ENCODE measurements at regions not wholly inside any gene's neighbourhood (a gene's known extent, or its start where the extent isn't known, plus 50 kb on each side); places are given as distances from the start of the nearest gene placed in this dataset.
"Not testable (repeated sequence)": the region's sequence is repeated elsewhere in the genome, so short reads cannot be mapped to it uniquely, and the experiment has no call there.

DNA sequence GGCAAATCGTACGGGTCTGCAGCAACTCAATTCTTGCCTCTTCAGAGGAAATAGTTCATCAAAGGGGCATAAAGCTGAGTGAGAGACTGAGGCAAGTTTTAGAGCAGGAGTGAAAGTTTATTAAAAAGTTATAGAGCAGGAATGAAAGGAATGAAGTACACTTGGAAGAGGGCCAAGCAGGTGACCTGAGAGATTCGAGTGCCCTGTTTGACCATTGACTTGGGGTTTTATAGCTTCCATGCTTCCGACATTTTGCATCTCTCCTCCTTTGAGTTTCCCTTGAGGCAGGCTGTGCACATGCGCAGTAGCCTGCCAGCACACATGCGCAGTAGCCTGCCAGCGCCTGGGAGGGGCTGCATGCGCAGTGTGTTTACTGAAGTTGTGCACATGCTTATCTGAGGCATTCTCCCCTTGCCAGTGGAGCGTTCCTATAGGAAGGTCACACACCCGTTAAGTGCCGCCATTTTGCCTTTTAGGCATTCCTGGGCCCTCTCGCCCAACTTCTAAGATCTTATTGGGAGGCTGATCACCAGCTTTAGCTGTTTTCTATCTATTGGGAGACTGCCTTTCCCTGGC is 265.5 kb upstream of the MGAT5 start:
- no peak for DNase-seq

GRCh38 chr2:133991606-133992168 is 262.2 kb upstream of the MGAT5 start:
- DNase-seq: no peak

- DNase-seq: no peak
These were observed 261.4 kb upstream of the MGAT5 start for GRCh38 chr2:133992454-133992853.

DNA sequence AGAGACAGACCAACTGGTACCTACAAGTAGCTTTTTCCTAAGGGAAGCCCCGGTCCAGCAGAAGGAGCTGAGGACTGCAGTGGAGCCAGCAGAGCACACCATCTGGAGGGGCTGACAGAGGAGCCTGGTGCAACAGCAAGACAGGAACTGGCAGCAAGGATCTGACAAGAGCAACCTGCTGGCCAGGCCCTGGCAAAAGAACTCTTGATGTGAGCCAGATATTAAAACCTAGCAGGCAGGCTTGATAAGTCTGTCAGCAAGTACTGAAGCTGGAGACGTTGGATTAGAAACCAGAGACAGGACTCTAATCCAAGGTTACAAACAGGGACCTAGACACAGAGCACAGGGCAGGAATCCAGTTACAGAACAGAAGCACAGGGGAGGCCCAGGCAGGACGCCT is 260.7 kb upstream of the MGAT5 start:
- no peak for DNase-seq

GRCh38 chr2:133998726-133999125 is 255.1 kb upstream of the MGAT5 start:
- not testable (repeated sequence) for DNase-seq

- DNase-seq: no peak
These were observed 251.5 kb upstream of the MGAT5 start for GRCh38 chr2:134002391-134002790.

GRCh38 chr2:134002921-134003320 is 251.0 kb upstream of the MGAT5 start:
- DNase-seq: no peak

DNA sequence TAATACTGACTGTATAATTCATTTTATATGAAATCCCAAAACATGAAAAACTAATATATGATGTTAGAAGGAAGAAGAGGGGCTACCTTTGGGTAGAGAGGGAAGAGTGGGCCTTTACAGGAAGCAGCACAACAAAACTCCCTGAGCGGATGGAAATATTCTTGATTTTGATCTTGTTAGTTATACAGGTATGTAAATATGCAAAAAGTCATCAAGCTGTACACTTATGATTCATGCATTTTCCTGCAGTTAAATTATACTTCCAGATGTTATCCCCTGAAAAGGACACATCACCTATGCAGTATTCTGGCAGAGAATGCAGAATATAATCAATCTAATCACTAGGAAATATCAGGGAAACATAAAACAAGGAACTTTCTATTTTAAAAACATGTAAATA is 249.4 kb upstream of the MGAT5 start:
- no peak for DNase-seq

DNA sequence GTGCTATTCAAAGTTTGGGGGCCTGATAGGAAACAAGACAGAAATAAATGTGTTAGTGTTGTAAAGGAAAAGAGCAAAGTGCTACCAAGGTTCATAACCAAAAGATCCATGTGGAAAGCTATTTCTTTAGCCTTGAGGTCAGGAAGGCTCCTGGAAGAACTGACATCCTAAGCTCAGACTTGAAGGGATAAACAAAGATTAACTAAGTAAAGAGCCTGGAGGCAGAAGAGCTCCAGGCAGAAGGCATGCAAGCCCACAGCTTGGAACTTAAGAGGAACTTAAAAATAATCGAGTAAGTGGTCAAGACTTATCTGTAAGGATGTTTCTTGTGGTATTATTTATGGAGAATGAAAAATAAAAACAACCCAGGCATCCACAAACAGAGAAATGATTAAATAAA is 245.0 kb upstream of the MGAT5 start:
- no peak for DNase-seq

GRCh38 chr2:134009440-134009839 is 244.4 kb upstream of the MGAT5 start:
- no peak for DNase-seq

- DNase-seq: not testable (repeated sequence)
These were observed 244.0 kb upstream of the MGAT5 start for GRCh38 chr2:134009906-134010305.

DNA sequence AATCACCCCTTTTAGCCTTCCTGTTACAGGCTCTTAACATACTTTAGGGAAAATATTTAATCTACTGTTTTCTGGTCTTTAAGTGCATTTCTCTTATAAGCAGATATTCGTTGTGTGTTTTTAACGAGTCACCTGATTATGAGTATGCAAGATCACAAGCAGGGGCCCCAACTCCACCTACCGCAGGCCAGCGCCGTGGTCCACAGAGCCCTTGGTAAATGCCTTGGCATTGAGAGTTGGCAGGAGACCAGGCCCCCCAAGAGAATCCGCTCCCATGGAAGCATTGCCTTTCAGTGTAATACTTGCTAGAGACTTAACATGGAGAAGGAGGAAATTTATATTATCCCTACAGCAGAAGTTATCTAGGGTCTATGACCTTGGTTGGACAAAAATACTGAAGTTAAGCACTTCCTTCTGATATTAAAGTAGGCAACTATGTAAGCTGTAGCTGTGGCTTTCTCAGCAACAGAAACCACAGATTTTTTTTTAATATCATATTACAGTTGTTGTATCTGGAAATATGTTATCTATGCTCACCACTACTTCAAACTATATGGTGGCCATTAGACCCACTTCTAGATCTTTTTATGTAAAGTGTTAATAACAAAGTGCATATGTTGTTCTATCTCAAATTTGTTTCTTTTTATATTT is 241.8 kb upstream of the MGAT5 start:
- DNase-seq: no peak

DNA sequence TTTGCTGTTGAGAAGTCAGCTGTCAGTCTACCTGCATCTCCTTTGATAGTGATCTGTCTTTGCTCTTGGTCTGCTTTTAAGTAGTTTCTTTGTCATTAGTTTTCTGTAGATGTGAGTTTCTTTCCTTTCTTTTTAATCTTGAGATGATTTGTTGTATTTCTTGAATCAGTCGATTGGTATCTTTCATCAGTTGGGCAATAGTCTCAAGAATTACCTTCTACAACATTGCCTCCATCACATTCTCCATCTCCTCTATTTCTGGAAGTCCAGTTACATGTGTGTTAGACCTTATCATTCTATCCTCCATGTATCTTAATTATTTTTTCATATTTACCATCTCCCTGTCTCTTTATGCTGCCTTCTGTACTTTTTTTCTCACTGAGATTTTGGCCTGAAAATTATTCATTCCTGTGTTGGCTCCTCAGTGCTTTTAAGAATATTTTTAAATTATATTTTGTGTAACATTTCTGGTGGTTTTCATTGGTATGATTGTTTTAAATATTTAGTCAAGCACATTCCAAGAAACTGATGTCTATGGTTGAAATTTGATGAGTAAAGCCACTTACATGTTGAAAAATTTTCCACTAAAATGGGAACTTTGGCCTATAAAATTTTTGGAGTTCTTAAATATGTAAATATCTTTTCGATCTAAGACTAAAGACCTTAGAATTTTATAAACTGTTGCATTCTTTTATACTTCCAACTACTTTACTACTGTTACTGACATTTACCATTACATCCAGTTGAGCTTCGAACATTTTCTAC is 239.5 kb upstream of the MGAT5 start:
- no peak for DNase-seq

DNA sequence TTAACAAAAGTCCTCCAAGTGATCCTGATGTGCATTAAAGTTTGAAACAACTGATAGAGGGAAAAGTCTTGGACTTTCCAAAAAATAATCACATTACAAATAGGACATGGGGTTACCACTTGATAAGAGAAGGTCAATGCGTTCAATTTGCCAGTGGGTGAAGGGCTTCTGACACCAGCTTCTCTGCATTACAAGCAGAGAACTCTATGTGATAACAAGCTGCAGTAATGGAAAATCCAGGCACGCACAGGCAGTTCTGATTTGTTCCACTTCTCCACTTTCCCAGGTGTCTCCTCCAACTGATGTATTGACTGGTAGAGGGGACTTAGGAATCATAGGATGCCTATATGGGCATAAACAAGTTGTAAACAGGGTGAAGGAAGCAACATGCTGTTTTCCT is 234.0 kb upstream of the MGAT5 start:
- DNase-seq: no peak

DNA sequence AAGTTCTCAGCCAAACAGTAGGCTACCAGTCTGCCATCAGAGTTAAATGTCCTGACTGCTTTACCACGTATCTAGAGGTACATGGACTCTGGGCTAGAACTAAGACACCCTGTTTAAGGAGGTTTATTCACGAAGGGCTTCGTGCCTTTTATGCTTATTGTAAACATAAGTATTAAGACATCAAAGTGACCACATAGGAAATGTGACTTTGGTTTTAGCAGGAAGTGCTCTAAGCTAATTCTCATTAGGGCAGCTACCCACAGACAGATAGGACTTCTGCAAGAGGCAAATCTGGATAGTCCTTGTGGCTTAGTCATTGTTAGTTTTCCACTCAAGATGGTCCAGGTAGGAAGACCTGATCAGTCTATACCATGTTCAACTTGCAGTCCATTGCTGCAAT is 233.3 kb upstream of the MGAT5 start:
- peak; percentile 81 for DNase-seq

DNA sequence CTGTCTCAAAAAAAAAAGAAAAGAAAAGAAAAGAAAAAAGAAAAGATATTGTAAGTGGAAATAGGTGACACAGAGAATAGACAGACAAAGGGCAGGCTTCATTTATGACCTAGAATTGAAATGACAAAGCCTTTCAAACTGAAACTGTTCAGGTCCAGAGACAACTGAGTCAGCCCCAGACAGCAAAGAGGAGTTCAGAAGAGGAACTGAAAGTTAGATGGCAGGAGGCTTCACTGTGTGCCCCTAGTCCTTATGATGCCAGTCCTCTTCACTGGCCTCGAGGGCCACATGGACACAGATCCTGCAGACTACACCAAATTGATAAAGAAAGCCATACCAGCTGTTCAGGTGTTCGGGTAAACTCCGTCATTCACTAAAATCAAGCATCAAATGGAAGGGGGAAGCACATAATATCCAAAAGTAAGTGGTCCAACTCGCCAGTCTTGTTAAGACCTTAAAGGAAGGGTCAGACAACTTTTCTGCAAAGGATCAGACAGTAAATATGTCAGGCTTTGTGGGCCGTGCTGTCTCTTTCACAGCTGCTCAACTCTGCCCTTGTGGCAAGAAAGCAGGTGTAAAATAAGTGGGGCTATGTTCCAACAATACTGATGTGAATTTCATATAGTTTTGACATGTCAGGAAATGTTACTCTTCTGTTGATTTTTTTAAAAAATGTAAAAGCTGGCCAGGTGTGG is 231.9 kb upstream of the MGAT5 start:
- DNase-seq: peak; percentile 71

GRCh38 chr2:134023854-134024253 is 230.0 kb upstream of the MGAT5 start:
- no peak for DNase-seq

DNA sequence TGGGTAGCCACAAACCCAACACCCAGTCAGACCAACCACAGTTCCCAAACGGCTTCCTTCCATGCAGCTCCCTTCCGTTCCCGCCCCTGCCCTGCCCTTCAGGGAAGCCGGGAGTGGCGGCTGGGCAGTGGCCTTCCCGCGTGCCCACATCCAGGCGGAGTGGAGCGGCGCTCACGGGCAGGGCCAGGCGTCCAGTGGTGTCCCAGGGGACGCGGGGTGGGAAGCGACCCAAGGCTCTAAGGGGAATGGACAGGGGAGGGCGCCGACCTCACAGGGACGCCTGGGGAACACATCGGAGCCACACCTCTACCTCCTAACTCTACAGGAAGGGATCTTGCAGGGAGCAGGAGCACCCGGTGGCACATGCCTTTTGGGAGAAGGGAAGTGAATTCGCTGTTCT is 225.9 kb upstream of the MGAT5 start:
- DNase-seq: no peak

GRCh38 chr2:134029418-134029817 is 224.5 kb upstream of the MGAT5 start:
- no peak for DNase-seq

- no peak for DNase-seq
These were observed 222.3 kb upstream of the MGAT5 start for GRCh38 chr2:134031539-134031938.

- no peak for DNase-seq
These were observed 218.1 kb upstream of the MGAT5 start for GRCh38 chr2:134035605-134036370.

DNA sequence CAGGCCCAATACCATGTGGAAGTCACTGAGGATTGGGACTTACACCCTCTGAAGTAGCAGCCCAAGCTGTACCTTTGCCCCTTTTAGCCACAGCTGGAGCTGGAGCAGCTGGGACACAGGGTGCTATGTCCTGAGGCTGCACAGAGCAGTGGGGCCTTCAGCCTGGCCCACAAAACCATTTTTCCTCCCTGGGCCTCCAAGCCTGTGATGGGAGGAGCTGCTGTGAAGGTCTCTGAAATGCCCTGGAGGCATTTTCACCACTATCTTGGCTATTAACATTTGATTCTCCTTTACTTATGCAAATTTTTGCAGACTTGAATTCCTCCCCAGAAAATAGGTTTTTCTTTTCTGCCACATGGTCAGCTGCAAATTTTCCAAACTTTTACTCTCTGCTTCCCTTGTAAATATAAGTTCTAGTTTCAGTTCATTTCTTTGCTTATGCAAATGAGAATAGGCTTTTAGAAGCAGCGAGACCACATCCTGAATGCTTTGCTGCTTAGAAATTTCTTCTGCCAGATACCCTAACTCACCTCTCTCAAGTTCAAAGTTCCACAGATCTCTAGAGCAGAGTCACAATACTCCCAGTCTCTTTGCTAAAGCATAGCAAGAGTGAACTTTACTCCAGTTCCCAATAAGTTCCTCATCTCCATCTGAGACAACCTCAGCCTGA is 213.8 kb upstream of the MGAT5 start:
- peak; percentile 63 for DNase-seq
